ENCODE measurements at regions not wholly inside any gene's neighbourhood (a gene's known extent, or its start where the extent isn't known, plus 50 kb on each side); places are given as distances from the start of the nearest gene placed in this dataset.

GRCh38 chr1:221855156-221855555, 113.3 kb upstream of the DUSP10 start:
- no peak for TF ChIP-seq EZH2 (IDR thresholded peaks at IDR 0.05; ENCODE audit: insufficient read depth, poor library complexity, severe bottlenecking)
- TF ChIP-seq EZH2phosphoT487 (IDR thresholded peaks at IDR 0.05; ENCODE audit: insufficient read depth, low read depth) = no peak

Measured in GM23248 (cell line).